HL-60 (cell line): ENCODE measurements at regions not wholly inside any gene's neighbourhood (a gene's known extent, or its start where the extent isn't known, plus 50 kb on each side); places are given as distances from the start of the nearest gene placed in this dataset.

Source experiments
- DNase-seq, 2 experiments: peaks; one replicate each; pipeline ENCODE4 v3.0.0-alpha.2; 2010 to 2020; ENCODE audit warnings: low read depth in 1 of 2, low spot score in 1 of 2
- H3K27ac ChIP-seq: fragments of 250-450 bp; sonication (Bioruptor Pico); replicated peaks from 2 replicates; pipeline ENCODE4 v1.5.1; 2020; ENCODE audit warnings: mild to moderate bottlenecking, moderate library complexity
- H3K27me3 ChIP-seq: fragments of 250-450 bp; sonication (Bioruptor Pico); 2 replicates; pipeline ENCODE4 v1.5.1; 2021; ENCODE audit warnings: mild to moderate bottlenecking, moderate library complexity; ENCODE audit not compliant: insufficient read depth, poor library complexity, severe bottlenecking
- H3K4me3 ChIP-seq: replicated peaks from 2 replicates; pipeline ENCODE4 v1.5.1; 2011; ENCODE audit warnings: mild to moderate bottlenecking, control low read depth, low read length; ENCODE audit not compliant: insufficient read depth
- GABPA ChIP-seq: IDR thresholded peaks from 2 replicates; pipeline ENCODE4 v1.6.1; 2012; ENCODE audit warnings: low read depth
- POLR2AphosphoS5 ChIP-seq: IDR thresholded peaks from 2 replicates; pipeline ENCODE4 v1.6.1; 2012; ENCODE audit warnings: low read depth
- SPI1 ChIP-seq: IDR thresholded peaks from 2 replicates; pipeline ENCODE4 v1.6.1; 2012; ENCODE audit warnings: low read depth, mild to moderate bottlenecking, borderline replicate concordance
- TF ChIP-seq, protein P1 (sequence below): IDR thresholded peaks from one replicate; pipeline ENCODE4 v1.5.1; 2011; ENCODE audit warnings: low read length, control low read depth, inconsistent platforms; ENCODE audit not compliant: insufficient read depth
- TF ChIP-seq, protein P2 (sequence below): IDR thresholded peaks from 2 replicates; pipeline ENCODE4 v1.6.1; 2012; ENCODE audit warnings: low read depth; ENCODE audit not compliant: insufficient replicate concordance

DNA sequence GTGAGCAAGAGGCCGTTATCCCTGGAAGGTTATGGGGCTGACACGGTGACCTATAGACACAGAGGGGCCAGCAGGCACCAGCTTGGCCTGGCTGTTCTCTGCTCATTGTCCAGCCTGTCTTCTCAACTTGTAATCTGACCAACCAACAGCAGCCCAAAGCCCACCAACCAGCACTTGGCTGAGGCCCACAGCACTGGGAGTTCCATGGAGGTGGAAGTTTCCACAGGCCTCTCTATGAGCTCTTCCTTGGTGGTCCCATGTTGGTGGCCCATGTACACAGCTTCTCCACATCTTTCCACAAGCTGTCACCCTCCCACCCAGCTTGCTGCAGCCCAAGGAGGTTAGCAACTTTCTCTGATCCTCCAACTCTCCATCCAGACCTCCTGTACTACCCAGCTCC is 56.2 kb upstream of the KLHL31 start:
- TF ChIP-seq GABPA (no peak), POLR2AphosphoS5 (no peak)
- Histone ChIP-seq H3K27ac (no peak overlapping the region), H3K27me3 (no peaks in the 10 kb centered on the region), H3K4me3 (no peak overlapping the region)
- DNase-seq: no peak

DNA sequence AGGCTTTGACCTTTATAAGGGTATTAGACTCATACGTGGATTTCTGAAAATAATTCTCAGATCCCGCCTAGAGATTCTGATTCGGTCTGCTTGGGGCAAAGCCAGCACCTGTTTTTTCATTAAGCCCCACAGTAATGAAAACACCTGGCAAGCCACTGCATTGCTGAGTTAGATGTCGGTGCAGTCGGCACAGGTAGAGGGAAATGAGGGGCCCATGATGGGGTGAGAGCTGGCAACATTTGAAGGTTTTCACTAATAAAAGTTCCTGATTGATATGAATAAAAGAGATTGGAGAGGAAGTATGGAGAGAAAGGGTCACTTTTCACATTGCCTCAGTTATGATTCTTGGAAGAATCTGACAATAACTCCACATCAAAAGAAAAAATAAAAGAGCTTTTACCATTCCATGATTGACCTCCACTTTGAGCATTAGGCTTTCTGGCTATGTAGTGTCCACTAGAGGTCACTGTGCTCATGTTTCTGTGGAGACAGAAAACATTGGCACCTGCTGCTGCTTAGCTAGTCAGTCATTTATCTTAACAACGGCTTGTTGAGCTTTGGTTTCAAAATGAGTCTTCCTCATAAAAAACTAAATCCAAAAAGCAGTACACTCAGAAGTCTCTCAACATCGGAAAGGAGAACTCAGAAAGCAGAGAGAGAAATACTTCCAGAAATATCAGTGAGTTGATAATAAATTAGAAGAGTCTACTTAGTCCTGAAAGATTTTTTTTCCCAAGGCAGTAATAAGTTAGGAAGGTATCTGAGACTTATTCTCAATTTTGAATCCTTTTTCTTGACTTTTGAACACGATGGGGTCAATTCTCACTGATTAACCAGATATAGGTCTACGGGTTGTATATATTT is 53.3 kb upstream of the KLHL31 start:
- no peak for TF ChIP-seq SPI1
- TF ChIP-seq GABPA: no peak
- TF ChIP-seq, protein P1, sequence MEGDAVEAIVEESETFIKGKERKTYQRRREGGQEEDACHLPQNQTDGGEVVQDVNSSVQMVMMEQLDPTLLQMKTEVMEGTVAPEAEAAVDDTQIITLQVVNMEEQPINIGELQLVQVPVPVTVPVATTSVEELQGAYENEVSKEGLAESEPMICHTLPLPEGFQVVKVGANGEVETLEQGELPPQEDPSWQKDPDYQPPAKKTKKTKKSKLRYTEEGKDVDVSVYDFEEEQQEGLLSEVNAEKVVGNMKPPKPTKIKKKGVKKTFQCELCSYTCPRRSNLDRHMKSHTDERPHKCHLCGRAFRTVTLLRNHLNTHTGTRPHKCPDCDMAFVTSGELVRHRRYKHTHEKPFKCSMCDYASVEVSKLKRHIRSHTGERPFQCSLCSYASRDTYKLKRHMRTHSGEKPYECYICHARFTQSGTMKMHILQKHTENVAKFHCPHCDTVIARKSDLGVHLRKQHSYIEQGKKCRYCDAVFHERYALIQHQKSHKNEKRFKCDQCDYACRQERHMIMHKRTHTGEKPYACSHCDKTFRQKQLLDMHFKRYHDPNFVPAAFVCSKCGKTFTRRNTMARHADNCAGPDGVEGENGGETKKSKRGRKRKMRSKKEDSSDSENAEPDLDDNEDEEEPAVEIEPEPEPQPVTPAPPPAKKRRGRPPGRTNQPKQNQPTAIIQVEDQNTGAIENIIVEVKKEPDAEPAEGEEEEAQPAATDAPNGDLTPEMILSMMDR: peak; percentile 83
- Histone ChIP-seq H3K4me3 (no peak overlapping the region), H3K27me3 (no peaks in the 10 kb centered on the region), H3K27ac (no peak overlapping the region)
- peak; percentile 28 to 51 for DNase-seq

DNA sequence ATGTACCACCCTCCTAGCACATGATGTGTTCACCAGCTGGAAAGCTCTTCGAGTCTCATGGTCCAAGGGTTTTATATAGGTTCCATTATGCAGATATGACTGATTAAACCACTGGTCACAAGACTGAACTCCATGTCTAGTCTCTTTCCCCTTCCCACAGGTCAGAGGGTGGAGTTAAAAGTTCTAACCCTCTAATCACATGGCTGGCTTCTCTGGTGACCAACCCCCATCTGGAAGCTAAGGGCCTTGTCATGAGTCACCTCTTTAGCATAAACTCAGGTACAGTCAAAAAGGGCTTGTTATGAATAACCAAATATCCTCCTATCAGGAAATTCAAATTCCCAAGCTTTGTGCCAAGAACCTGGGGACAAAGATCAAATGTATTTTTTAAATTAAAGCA is 52.0 kb upstream of the KLHL31 start:
- TF ChIP-seq, protein P2, sequence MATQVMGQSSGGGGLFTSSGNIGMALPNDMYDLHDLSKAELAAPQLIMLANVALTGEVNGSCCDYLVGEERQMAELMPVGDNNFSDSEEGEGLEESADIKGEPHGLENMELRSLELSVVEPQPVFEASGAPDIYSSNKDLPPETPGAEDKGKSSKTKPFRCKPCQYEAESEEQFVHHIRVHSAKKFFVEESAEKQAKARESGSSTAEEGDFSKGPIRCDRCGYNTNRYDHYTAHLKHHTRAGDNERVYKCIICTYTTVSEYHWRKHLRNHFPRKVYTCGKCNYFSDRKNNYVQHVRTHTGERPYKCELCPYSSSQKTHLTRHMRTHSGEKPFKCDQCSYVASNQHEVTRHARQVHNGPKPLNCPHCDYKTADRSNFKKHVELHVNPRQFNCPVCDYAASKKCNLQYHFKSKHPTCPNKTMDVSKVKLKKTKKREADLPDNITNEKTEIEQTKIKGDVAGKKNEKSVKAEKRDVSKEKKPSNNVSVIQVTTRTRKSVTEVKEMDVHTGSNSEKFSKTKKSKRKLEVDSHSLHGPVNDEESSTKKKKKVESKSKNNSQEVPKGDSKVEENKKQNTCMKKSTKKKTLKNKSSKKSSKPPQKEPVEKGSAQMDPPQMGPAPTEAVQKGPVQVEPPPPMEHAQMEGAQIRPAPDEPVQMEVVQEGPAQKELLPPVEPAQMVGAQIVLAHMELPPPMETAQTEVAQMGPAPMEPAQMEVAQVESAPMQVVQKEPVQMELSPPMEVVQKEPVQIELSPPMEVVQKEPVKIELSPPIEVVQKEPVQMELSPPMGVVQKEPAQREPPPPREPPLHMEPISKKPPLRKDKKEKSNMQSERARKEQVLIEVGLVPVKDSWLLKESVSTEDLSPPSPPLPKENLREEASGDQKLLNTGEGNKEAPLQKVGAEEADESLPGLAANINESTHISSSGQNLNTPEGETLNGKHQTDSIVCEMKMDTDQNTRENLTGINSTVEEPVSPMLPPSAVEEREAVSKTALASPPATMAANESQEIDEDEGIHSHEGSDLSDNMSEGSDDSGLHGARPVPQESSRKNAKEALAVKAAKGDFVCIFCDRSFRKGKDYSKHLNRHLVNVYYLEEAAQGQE: no peak
- TF ChIP-seq SPI1 (no peak), GABPA (no peak), POLR2AphosphoS5 (no peak)
- TF ChIP-seq, protein P1: no peak
- H3K4me3 ChIP-seq: no peak overlapping the region
- no peaks in the 10 kb centered on the region for H3K27me3 ChIP-seq
- H3K27ac ChIP-seq: no peak overlapping the region
- no peak for DNase-seq

DNA sequence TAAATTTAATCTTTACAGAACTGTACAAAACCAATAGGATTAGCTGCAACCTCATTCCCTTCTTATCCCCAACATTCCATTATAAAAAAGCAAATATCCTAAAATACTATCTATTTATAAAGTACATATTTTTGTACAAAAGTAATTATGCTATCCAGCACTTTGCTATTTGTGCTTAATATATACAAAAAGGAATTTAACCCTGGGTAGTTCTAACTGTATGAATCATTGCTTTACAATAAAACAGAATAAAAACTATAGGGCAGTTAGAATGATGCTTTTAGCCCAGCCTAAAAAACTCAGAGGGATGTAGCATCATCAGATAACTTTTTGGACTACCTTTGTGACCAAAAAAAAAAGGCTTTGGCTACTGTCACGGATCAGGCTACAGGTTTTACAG is 49.9 kb upstream of the KLHL31 start:
- no peak for DNase-seq
- Histone ChIP-seq H3K27ac (no peak overlapping the region), H3K4me3 (no peak overlapping the region), H3K27me3 (no peaks in the 10 kb centered on the region)
- TF ChIP-seq, protein P1: no peak
- TF ChIP-seq SPI1 (no peak), POLR2AphosphoS5 (no peak), GABPA (no peak)
- TF ChIP-seq, protein P2: no peak
